ENCODE measurements at regions not wholly inside any gene's neighbourhood (a gene's known extent, or its start where the extent isn't known, plus 50 kb on each side); places are given as distances from the start of the nearest gene placed in this dataset.
"Not testable (repeated sequence)": the region's sequence is repeated elsewhere in the genome, so short reads cannot be mapped to it uniquely, and the experiment has no call there.

GRCh38 chr7:116373229-116373628 is 126.3 kb upstream of the CAV2 start:
- H3K9ac ChIP-seq (ENCODE audit: low read length in 3 of 3); H3K27ac ChIP-seq (ENCODE audit: low read depth in 2 of 2, low read length in 2 of 2); H3K36me3 ChIP-seq (ENCODE audit: control insufficient read depth in 2 of 3, insufficient read depth in 3 of 3, low read length in 3 of 3); FAIRE-seq; intact Hi-C loops (cut with DNase I); DNase-seq; H3K4me1 ChIP-seq (ENCODE audit: control insufficient read depth in 2 of 3, insufficient read depth in 2 of 3, low read depth in 1 of 3, low read length in 3 of 3); H3K4me3 ChIP-seq (ENCODE audit: low read length in 3 of 3); H3K27me3 ChIP-seq (ENCODE audit: control insufficient read depth, insufficient read depth, low read length); H3K9me3 ChIP-seq (ENCODE audit: control insufficient read depth in 2 of 3, insufficient read depth in 1 of 3, low read length in 3 of 3): not testable (repeated sequence)

GRCh38 chr7:116377721-116378120 is 121.8 kb upstream of the CAV2 start:
- no peaks in the 10 kb centered on the region for H3K36me3 ChIP-seq (ENCODE audit: control insufficient read depth in 2 of 3, insufficient read depth in 3 of 3, low read length in 3 of 3)
- H3K4me3 ChIP-seq (ENCODE audit: low read length in 3 of 3), result no peak overlapping the region
- no peak overlapping the region for H3K27ac ChIP-seq (ENCODE audit: low read depth in 2 of 2, low read length in 2 of 2)
- intact Hi-C loops (cut with DNase I), result no loop called here
- no peak for TF ChIP-seq CTCF (IDR thresholded peaks at IDR 0.05; ENCODE audit: borderline replicate concordance, extremely low read depth, insufficient read depth)
- DNase-seq, result no peak
- no peak for FAIRE-seq
- no peaks in the 10 kb centered on the region for H3K4me1 ChIP-seq (ENCODE audit: control insufficient read depth in 2 of 3, insufficient read depth in 2 of 3, low read depth in 1 of 3, low read length in 3 of 3)
- H3K9ac ChIP-seq (ENCODE audit: low read length in 3 of 3), result no peak overlapping the region
- no peaks in the 10 kb centered on the region for H3K9me3 ChIP-seq (ENCODE audit: control insufficient read depth in 2 of 3, insufficient read depth in 1 of 3, low read length in 3 of 3)
- H3K27me3 ChIP-seq (ENCODE audit: control insufficient read depth, insufficient read depth, low read length), result no peaks in the 10 kb centered on the region

GRCh38 chr7:116380025-116380424 is 119.5 kb upstream of the CAV2 start:
- FAIRE-seq (no peak), DNase-seq (no peak)
- TF ChIP-seq CTCF (IDR thresholded peaks at IDR 0.05; ENCODE audit: borderline replicate concordance, extremely low read depth, insufficient read depth), result no peak
- H3K9ac ChIP-seq (ENCODE audit: low read length in 3 of 3), result no peak overlapping the region
- no peak overlapping the region for H3K27ac ChIP-seq (ENCODE audit: low read depth in 2 of 2, low read length in 2 of 2)
- no peaks in the 10 kb centered on the region for H3K36me3 ChIP-seq (ENCODE audit: control insufficient read depth in 2 of 3, insufficient read depth in 3 of 3, low read length in 3 of 3)
- intact Hi-C loops (cut with DNase I), result no loop called here
- H3K4me3 ChIP-seq (ENCODE audit: low read length in 3 of 3), result no peak overlapping the region
- no peaks in the 10 kb centered on the region for H3K4me1 ChIP-seq (ENCODE audit: control insufficient read depth in 2 of 3, insufficient read depth in 2 of 3, low read depth in 1 of 3, low read length in 3 of 3)
- no peaks in the 10 kb centered on the region for H3K9me3 ChIP-seq (ENCODE audit: control insufficient read depth in 2 of 3, insufficient read depth in 1 of 3, low read length in 3 of 3)
- no peaks in the 10 kb centered on the region for H3K27me3 ChIP-seq (ENCODE audit: control insufficient read depth, insufficient read depth, low read length)

GRCh38 chr7:116382375-116382774 is 117.2 kb upstream of the CAV2 start:
- Histone ChIP-seq H3K27me3 (ENCODE audit: control insufficient read depth, insufficient read depth, low read length) (no peaks in the 10 kb centered on the region), H3K36me3 (ENCODE audit: control insufficient read depth in 2 of 3, insufficient read depth in 3 of 3, low read length in 3 of 3) (no peaks in the 10 kb centered on the region), H3K4me3 (ENCODE audit: low read length in 3 of 3) (no peak overlapping the region), H3K9ac (ENCODE audit: low read length in 3 of 3) (no peak overlapping the region), H3K27ac (ENCODE audit: low read depth in 2 of 2, low read length in 2 of 2) (no peak overlapping the region), H3K4me1 (ENCODE audit: control insufficient read depth in 2 of 3, insufficient read depth in 2 of 3, low read depth in 1 of 3, low read length in 3 of 3) (no peaks in the 10 kb centered on the region), H3K9me3 (ENCODE audit: control insufficient read depth in 2 of 3, insufficient read depth in 1 of 3, low read length in 3 of 3) (no peaks in the 10 kb centered on the region)
- intact Hi-C loops (cut with DNase I), result no loop called here
- FAIRE-seq (no peak), DNase-seq (no peak)
- TF ChIP-seq CTCF (IDR thresholded peaks at IDR 0.05; ENCODE audit: borderline replicate concordance, extremely low read depth, insufficient read depth), result no peak
